Effector memory CD4-positive, alpha-beta T cell (primary cell): ENCODE measurements at regions not wholly inside any gene's neighbourhood (a gene's known extent, or its start where the extent isn't known, plus 50 kb on each side); places are given as distances from the start of the nearest gene placed in this dataset.

Source experiments
- DNase-seq, 3 donors: peaks; one replicate each; pipeline ENCODE4 v3.0.0-alpha.2; 2020
- H3K27ac ChIP-seq: 2 replicates; pipeline ENCODE4 v1.7.0; 2013; ENCODE audit warnings: mild to moderate bottlenecking, low read length, moderate library complexity; ENCODE audit not compliant: insufficient read depth, poor library complexity, severe bottlenecking
- H3K27me3 ChIP-seq: replicated peaks from 2 replicates; pipeline ENCODE4 v1.7.0; 2013; ENCODE audit warnings: mild to moderate bottlenecking, low read length; ENCODE audit not compliant: insufficient read depth, control insufficient read depth, poor library complexity, severe bottlenecking
- H3K36me3 ChIP-seq: 2 replicates; pipeline ENCODE4 v1.7.0; 2013; ENCODE audit warnings: mild to moderate bottlenecking, low read length, moderate library complexity; ENCODE audit not compliant: control insufficient read depth, insufficient read depth
- H3K4me1 ChIP-seq: 2 replicates; pipeline ENCODE4 v1.7.0; 2013; ENCODE audit warnings: low read length, mild to moderate bottlenecking; ENCODE audit not compliant: control insufficient read depth, insufficient read depth, poor library complexity, severe bottlenecking
- H3K4me3 ChIP-seq: 2 replicates; pipeline ENCODE4 v1.7.0; 2013; ENCODE audit warnings: low read length, low read depth, mild to moderate bottlenecking; ENCODE audit not compliant: insufficient read depth, poor library complexity, severe bottlenecking
- H3K9me3 ChIP-seq: 2 replicates; pipeline ENCODE4 v1.7.0; 2013; ENCODE audit warnings: mild to moderate bottlenecking, low read length, moderate library complexity; ENCODE audit not compliant: control insufficient read depth

DNA sequence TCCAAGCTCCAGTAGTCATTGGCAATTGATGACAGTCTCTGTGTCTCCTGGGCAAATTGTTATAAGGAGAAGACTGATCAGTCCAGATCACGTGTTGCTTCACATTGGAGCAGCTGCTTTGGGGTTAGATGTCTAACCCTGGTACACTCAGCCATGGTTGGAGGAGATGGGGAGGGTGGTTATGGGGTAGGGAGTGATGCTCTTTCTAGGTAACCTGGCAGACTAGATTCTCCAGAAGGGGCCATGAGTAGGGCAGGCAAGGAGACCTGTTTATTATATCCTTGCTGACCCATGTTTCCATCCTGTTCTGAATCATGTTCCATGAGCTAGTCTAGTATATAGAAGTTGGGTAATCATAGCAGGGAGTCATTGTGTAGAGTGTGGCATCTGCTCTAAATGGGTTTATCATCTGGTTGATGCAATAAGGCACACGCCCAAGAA, 50.8 kb upstream of the BACH2 start:
- H3K36me3 ChIP-seq, result no peaks in the 10 kb centered on the region
- no peaks in the 10 kb centered on the region for H3K27me3 ChIP-seq
- H3K27ac ChIP-seq, result no peak overlapping the region
- H3K4me1 ChIP-seq, result peaks cover 6% of the 10 kb centered on the region
- no peaks in the 10 kb centered on the region for H3K9me3 ChIP-seq
- no peak for DNase-seq
- no peak overlapping the region for H3K4me3 ChIP-seq

DNA sequence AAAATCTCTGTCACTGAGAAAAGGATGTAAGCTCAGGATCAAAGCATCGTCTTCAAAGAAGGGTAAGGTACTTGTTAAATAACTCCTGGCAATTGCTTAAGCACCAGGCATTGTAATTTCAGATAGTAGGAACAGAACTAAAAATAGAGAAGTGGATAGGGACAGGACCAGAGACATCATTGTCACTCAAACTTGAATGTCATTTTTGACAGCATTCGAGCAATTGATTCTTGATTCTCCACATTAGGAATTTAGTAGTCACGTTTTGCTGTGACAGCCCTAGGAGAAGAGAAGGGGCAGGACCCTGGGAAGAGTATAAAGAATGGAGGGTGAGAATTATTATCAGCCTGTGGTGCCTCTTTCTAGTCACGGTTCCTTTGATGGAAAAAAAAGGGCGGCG, 50.1 kb upstream of the BACH2 start:
- Histone ChIP-seq H3K36me3 (no peaks in the 10 kb centered on the region), H3K27ac (no peak overlapping the region), H3K27me3 (no peaks in the 10 kb centered on the region), H3K4me1 (peaks cover 6% of the 10 kb centered on the region), H3K4me3 (no peak overlapping the region), H3K9me3 (no peaks in the 10 kb centered on the region)
- DNase-seq, result no peak
